ENCODE measurements at regions not wholly inside any gene's neighbourhood (a gene's known extent, or its start where the extent isn't known, plus 50 kb on each side); places are given as distances from the start of the nearest gene placed in this dataset.

DNA sequence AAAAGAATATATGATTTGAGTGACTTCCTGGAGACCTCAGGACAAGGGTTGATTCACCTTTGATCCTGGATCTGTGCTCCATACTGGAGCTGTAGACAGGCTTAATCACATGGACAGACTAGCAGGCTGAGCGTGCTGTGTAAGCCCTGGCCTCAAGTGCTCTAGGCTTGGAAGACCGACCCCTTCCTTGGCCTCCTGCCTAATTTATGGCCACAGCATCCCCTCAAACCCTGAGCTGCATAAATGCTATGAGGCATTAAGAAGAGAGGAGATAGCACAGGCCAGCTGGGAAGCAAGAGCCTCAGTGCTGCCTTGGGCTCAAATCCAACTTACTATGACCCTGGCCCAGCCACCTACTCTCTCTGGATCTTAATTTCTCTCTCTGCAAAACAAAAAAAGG is 385.1 kb downstream of the BUD13 start:
- no peaks in the 10 kb centered on the region for H3K36me3 Mint-ChIP-seq (ENCODE audit: low read depth)
- H3K27me3 Mint-ChIP-seq (ENCODE audit: low read depth), result no peaks in the 10 kb centered on the region
- no peaks in the 10 kb centered on the region for H3K4me1 Mint-ChIP-seq (ENCODE audit: low read depth)
- H3K4me3 Mint-ChIP-seq, result no peak overlapping the region
- no peak overlapping the region for H3K27ac Mint-ChIP-seq
- H3K9me3 Mint-ChIP-seq, result no peaks in the 10 kb centered on the region

DNA sequence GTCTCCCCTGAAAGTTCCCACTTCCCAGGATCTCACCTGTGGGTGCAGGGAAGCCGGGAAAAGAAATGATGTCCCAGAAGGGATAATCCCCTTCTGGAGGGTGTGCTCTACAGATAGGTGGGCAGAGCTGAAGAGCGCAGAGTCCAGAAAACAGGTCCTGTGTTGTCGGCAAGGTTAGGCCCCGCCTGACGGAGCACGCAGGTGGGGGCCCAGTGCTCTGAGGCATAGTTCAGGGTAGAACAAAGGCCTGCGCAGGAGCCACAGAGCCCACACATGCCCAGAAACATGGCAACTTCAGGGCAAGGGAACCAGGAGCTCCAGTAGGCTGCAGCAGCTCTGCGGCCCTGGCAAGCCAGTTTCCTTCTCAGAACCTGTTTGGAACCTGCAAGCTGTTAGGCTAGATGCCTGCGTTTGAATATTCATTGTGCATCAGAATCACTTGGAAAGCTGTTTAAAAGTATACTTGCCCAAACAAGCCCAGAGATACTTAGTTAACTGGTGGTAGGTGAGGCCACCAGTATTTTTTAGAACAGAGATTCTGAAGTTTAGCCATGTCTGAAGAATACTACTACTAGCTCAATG is 386.6 kb downstream of the BUD13 start:
- no peak overlapping the region for H3K27ac Mint-ChIP-seq
- H3K4me1 Mint-ChIP-seq (ENCODE audit: low read depth), result no peaks in the 10 kb centered on the region
- H3K27me3 Mint-ChIP-seq (ENCODE audit: low read depth), result no peaks in the 10 kb centered on the region
- H3K36me3 Mint-ChIP-seq (ENCODE audit: low read depth), result no peaks in the 10 kb centered on the region
- H3K9me3 Mint-ChIP-seq, result no peaks in the 10 kb centered on the region
- H3K4me3 Mint-ChIP-seq, result no peak overlapping the region

GRCh38 chr11:116384876-116385275 is 387.9 kb downstream of the BUD13 start:
- Mint-ChIP-seq H3K27me3 (ENCODE audit: low read depth) (no peaks in the 10 kb centered on the region), H3K4me1 (ENCODE audit: low read depth) (no peaks in the 10 kb centered on the region), H3K36me3 (ENCODE audit: low read depth) (no peaks in the 10 kb centered on the region), H3K4me3 (no peak overlapping the region), H3K9me3 (no peaks in the 10 kb centered on the region), H3K27ac (no peak overlapping the region)

- no peak overlapping the region for H3K27ac Mint-ChIP-seq
- H3K27me3 Mint-ChIP-seq (ENCODE audit: low read depth), result no peaks in the 10 kb centered on the region
- no peaks in the 10 kb centered on the region for H3K4me1 Mint-ChIP-seq (ENCODE audit: low read depth)
- no peaks in the 10 kb centered on the region for H3K36me3 Mint-ChIP-seq (ENCODE audit: low read depth)
- no peaks in the 10 kb centered on the region for H3K9me3 Mint-ChIP-seq
- no peak overlapping the region for H3K4me3 Mint-ChIP-seq
These were observed 388.4 kb downstream of the BUD13 start for GRCh38 chr11:116384407-116384806.

DNA sequence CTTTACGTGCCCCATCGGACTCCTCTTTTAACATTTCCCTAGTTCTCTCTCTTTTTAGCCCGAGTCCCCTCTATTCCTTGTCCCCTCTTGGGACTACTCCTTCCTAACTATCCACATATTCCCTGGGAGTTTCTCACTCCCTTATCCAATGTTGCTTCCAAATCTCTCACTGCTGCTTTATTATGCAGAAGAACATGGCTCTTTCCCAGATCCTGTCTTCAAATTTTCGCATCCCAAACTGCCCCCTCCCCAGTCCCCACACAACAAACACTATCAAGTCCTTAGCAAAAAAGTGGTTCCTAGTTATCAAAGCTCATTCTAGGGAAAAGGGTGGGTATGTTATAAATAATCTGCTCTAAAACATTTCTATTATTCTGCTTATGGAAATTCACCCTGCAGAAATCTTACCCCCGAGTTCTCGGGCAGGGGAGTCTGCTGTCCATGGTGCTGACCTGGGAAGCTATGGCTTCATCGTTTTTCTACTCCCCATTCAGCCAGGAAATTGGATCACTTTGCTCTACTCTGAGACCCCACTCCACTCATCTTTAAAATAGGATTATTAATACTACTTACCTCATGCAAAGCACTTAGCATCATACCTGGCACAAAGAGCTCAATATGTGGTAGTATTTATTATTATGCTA is 393.5 kb downstream of the BUD13 start:
- Mint-ChIP-seq H3K27ac (no peak overlapping the region), H3K4me1 (ENCODE audit: low read depth) (no peaks in the 10 kb centered on the region), H3K27me3 (ENCODE audit: low read depth) (no peaks in the 10 kb centered on the region), H3K9me3 (no peaks in the 10 kb centered on the region), H3K36me3 (ENCODE audit: low read depth) (no peaks in the 10 kb centered on the region), H3K4me3 (no peak overlapping the region)

DNA sequence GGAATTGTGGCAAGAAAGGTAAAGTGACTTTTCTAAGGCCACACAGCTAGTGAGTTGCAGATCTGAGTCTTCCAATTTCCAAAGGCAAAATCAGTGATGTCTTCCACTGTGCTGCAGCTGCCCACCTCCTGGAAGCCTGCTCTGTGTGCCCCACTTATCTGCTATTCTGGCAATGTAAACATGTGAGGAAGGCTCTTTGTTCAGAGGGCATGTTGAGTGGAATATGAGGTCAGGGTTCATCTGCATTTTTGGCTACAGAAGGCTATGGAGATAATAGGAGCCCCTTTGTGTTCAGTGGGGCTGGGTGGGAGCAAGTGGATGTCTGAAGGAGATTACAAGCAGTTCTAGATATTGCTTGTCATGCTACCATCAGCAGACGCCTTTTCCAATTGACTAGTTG is 396.2 kb downstream of the BUD13 start:
- Mint-ChIP-seq H3K9me3 (no peaks in the 10 kb centered on the region), H3K27ac (no peak overlapping the region), H3K4me1 (ENCODE audit: low read depth) (no peaks in the 10 kb centered on the region), H3K4me3 (no peak overlapping the region), H3K36me3 (ENCODE audit: low read depth) (no peaks in the 10 kb centered on the region), H3K27me3 (ENCODE audit: low read depth) (no peaks in the 10 kb centered on the region)

DNA sequence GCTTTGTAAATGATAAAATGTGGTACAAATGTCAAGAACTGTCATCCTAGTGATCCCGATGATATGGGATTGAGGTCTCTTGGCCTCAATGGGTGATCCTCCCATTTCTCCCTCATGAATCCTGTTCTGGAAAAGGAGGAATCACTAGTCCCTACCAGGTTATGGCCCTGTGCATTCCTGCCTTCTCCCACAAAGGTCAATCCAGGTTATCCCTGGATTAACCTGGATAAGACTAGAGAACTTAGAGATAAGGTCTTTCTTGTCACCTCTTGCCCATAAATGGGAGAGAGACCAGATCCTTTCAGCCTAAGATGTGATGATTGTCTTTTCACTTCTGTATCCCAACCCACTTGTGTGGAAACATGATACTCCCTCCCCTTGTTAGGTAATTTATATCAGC is 396.7 kb downstream of the BUD13 start:
- no peak overlapping the region for H3K27ac Mint-ChIP-seq
- H3K36me3 Mint-ChIP-seq (ENCODE audit: low read depth), result no peaks in the 10 kb centered on the region
- H3K4me1 Mint-ChIP-seq (ENCODE audit: low read depth), result no peaks in the 10 kb centered on the region
- no peaks in the 10 kb centered on the region for H3K9me3 Mint-ChIP-seq
- H3K4me3 Mint-ChIP-seq, result no peak overlapping the region
- H3K27me3 Mint-ChIP-seq (ENCODE audit: low read depth), result no peaks in the 10 kb centered on the region

GRCh38 chr11:116375221-116375620 is 397.6 kb downstream of the BUD13 start:
- Mint-ChIP-seq H3K27ac (no peak overlapping the region), H3K36me3 (ENCODE audit: low read depth) (no peaks in the 10 kb centered on the region), H3K9me3 (no peaks in the 10 kb centered on the region), H3K4me3 (no peak overlapping the region), H3K27me3 (ENCODE audit: low read depth) (no peaks in the 10 kb centered on the region), H3K4me1 (ENCODE audit: low read depth) (no peaks in the 10 kb centered on the region)

- no peaks in the 10 kb centered on the region for H3K27me3 Mint-ChIP-seq (ENCODE audit: low read depth)
- no peaks in the 10 kb centered on the region for H3K9me3 Mint-ChIP-seq
- no peak overlapping the region for H3K4me3 Mint-ChIP-seq
- no peaks in the 10 kb centered on the region for H3K4me1 Mint-ChIP-seq (ENCODE audit: low read depth)
- no peak overlapping the region for H3K27ac Mint-ChIP-seq
- H3K36me3 Mint-ChIP-seq (ENCODE audit: low read depth), result no peaks in the 10 kb centered on the region
These were observed 398.7 kb downstream of the BUD13 start for GRCh38 chr11:116374085-116374484.

DNA sequence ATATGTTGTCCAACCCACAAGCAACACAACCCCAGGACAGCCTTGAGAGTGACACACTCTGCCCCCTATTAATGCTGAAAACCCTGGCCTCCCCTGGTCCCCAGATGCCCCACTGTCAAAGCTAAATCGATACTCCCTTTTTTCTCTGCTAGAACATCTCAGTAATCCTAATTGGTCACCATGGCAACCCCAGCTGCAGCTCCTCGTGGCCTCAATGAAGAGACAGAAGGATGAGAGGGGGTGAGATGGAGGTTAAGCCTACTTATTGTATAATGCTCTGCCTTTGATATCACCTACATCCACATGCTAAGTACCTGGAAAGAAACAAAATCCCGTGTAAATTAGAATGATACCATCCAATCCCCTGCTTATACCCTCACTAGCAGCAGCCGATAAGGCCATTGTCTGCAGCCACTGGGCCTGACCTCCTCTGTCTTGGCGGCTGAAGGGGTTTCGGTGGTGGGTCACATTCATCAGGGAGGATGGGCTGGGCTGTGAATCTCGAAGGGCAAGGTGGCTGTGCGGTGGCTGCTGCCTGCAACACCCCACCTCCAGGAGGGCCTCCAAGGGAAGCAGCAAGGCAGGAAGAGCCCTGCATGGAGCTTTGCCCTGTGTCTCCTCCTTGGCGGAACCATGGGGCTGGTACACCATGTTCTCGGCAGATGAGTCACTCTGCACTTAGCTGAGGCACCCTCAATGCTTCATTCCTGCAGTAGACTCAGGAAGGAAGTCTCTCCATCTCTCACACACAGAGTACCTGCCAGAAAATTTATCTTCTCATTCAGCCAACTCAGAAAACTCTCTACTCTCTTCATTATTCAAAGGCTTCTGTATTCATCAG is 399.5 kb downstream of the BUD13 start:
- Mint-ChIP-seq H3K27me3 (ENCODE audit: low read depth) (no peaks in the 10 kb centered on the region), H3K27ac (no peak overlapping the region)

DNA sequence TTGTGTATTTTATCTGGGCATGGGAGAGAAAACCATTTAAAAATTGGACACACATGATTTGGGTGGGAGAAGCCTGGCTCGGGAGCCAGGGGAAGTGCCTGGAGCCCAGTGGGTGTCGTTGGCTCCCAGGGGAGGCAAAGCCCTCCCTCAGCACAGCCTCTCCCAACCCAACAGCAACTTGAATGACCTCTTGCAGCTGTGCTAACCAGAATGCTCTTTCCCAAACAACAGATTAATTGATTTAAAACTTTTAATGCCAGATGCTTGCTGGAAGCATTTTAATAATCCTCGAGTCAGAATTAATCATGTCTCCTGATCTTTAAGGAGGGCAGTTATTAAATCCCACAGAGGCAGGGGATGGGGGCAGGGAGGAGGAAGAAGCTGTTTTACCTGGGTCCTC is 401.6 kb downstream of the BUD13 start:
- H3K4me1 Mint-ChIP-seq (ENCODE audit: low read depth), result no peaks in the 10 kb centered on the region
- H3K36me3 Mint-ChIP-seq (ENCODE audit: low read depth), result no peaks in the 10 kb centered on the region

More for the DNA sequence above, 399.5 kb downstream of the BUD13 start:
- Mint-ChIP-seq H3K4me1 (ENCODE audit: low read depth) (no peaks in the 10 kb centered on the region), H3K4me3 (no peak overlapping the region), H3K36me3 (ENCODE audit: low read depth) (no peaks in the 10 kb centered on the region), H3K9me3 (no peaks in the 10 kb centered on the region)

GRCh38 chr11:116368784-116369183 is 404.0 kb downstream of the BUD13 start:
- H3K27ac Mint-ChIP-seq, result no peak overlapping the region
- H3K36me3 Mint-ChIP-seq (ENCODE audit: low read depth), result no peaks in the 10 kb centered on the region
- no peaks in the 10 kb centered on the region for H3K9me3 Mint-ChIP-seq
- no peaks in the 10 kb centered on the region for H3K27me3 Mint-ChIP-seq (ENCODE audit: low read depth)
- no peak overlapping the region for H3K4me3 Mint-ChIP-seq
- H3K4me1 Mint-ChIP-seq (ENCODE audit: low read depth), result no peaks in the 10 kb centered on the region

More for the DNA sequence above, 401.6 kb downstream of the BUD13 start:
- no peak overlapping the region for H3K27ac Mint-ChIP-seq
- H3K4me3 Mint-ChIP-seq, result no peak overlapping the region
- H3K27me3 Mint-ChIP-seq (ENCODE audit: low read depth), result no peaks in the 10 kb centered on the region
- no peaks in the 10 kb centered on the region for H3K9me3 Mint-ChIP-seq

- H3K27me3 Mint-ChIP-seq (ENCODE audit: low read depth), result no peaks in the 10 kb centered on the region
These were observed 405.7 kb downstream of the BUD13 start for GRCh38 chr11:116366980-116367645.

GRCh38 chr11:116366451-116366850 is 406.3 kb downstream of the BUD13 start:
- Mint-ChIP-seq H3K27me3 (ENCODE audit: low read depth) (no peaks in the 10 kb centered on the region), H3K9me3 (no peaks in the 10 kb centered on the region), H3K36me3 (ENCODE audit: low read depth) (no peaks in the 10 kb centered on the region), H3K4me1 (ENCODE audit: low read depth) (no peaks in the 10 kb centered on the region), H3K27ac (no peak overlapping the region), H3K4me3 (no peak overlapping the region)

More at GRCh38 chr11:116366980-116367645, 405.7 kb downstream of the BUD13 start:
- no peak overlapping the region for H3K4me3 Mint-ChIP-seq
- no peaks in the 10 kb centered on the region for H3K36me3 Mint-ChIP-seq (ENCODE audit: low read depth)
- H3K27ac Mint-ChIP-seq, result no peak overlapping the region
- H3K9me3 Mint-ChIP-seq, result no peaks in the 10 kb centered on the region
- no peaks in the 10 kb centered on the region for H3K4me1 Mint-ChIP-seq (ENCODE audit: low read depth)
